Sigmoid colon (tissue), 6 donors: ENCODE measurements at regions not wholly inside any gene's neighbourhood (a gene's known extent, or its start where the extent isn't known, plus 50 kb on each side); places are given as distances from the start of the nearest gene placed in this dataset.

Experiments used
- DNase-seq: peaks from one replicate; pipeline ENCODE4 v3.0.0-alpha.2; 2019
- H3K27ac ChIP-seq, 4 donors: fragments of 200-600 bp; sonication (generic); one replicate each; pipeline ENCODE4 v1.5.1; 2016 to 2019; ENCODE audit warnings: mild to moderate bottlenecking in 1 of 4
- H3K27me3 ChIP-seq, 3 donors: fragments of 200-600 bp; sonication (generic); one replicate each; pipeline ENCODE4 v1.5.1; 2019; ENCODE audit warnings: mild to moderate bottlenecking in 1 of 3
- H3K36me3 ChIP-seq, 4 donors: fragments of 200-600 bp; sonication (generic); one replicate each; pipeline ENCODE4 v1.5.1; 2016 to 2019
- H3K4me1 ChIP-seq, 4 donors: fragments of 200-600 bp; sonication (generic); one replicate each; pipeline ENCODE4 v1.5.1; 2017 to 2019
- H3K4me3 ChIP-seq, 4 donors: fragments of 200-600 bp; sonication (generic); one replicate each; pipeline ENCODE4 v1.5.1; 2017 to 2019; ENCODE audit warnings: mild to moderate bottlenecking in 2 of 4, moderate library complexity in 1 of 4
- H3K9me3 ChIP-seq, 4 donors: fragments of 200-600 bp in 3 of 4; sonication (generic) in 3 of 4; one replicate each; pipeline versions ENCODE4 v1.5.1 to v1.6.1; 2013 to 2019
- EP300 ChIP-seq, 4 donors: sonication (generic); formaldehyde crosslinking; IDR thresholded peaks; one replicate each; pipeline ENCODE4 v1.6.1; 2017; ENCODE audit warnings: antibody characterized with exemption in 4 of 4
- POLR2A ChIP-seq, 2 donors: fragments of 450-650 bp; IDR thresholded peaks; one replicate each; pipeline ENCODE4 v1.6.1; 2016; ENCODE audit warnings: antibody characterized with exemption in 2 of 2, mild to moderate bottlenecking in 2 of 2, moderate library complexity in 2 of 2
- POLR2AphosphoS5 ChIP-seq, 4 donors: sonication (generic); formaldehyde crosslinking; IDR thresholded peaks; one replicate each; pipeline ENCODE4 v1.6.1; 2017; ENCODE audit warnings: antibody characterized with exemption in 4 of 4
- WGBS, 2 donors: extraction: QIAGEN DNeasy Blood & Tissue Kit; methylation state at CpG; one replicate each; pipeline ENCODE4 v1.1.7; 2013; 5-methylcytosine and 5-hydroxymethylcytosine counted together
- intact Hi-C: fragments of 100-400 bp; cut with DNase I; formaldehyde crosslinking; loops from one replicate; pipeline ENCODE4 v1.15.1; 2023
- TF ChIP-seq, protein P1 (sequence below), 4 experiments: fragments of 450-650 bp in 3 of 4; fragments of 200-600 bp in 1 of 4; IDR thresholded peaks; one replicate each; pipeline ENCODE4 v1.5.1; 2016 to 2019; ENCODE audit warnings: antibody characterized with exemption in 4 of 4, mild to moderate bottlenecking in 3 of 4, moderate library complexity in 2 of 4
- donor health status: healthy with polysubstance abuse.
- donor health status: healthy.

DNA sequence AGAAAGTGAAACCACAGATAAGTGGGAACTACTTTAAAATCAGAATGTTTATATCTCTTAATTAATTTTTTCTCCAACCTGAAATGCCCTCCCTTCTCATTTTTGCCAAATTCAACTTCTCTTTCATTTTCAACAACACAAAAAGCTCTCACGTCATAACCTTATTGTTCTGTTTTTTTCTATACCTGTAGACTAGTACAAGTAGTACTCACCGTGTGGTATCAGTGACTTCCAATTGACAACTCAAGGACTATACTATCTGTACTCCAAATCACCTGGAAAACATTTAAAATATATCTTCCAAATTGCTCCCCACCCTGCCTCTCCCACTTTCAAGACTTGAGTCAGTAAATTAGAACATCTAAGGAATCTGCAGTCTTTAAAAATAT is 72.8 kb upstream of the ZNF280D start:
- WGBS, 2 donors: 79 to 90% methylated on average over 2 of the region's 2 CpGs
- peak overlapping the region in 1 of 4 donors; percentile 0 for H3K4me3 ChIP-seq
- no peaks in the 10 kb centered on the region for H3K36me3 ChIP-seq
- no peak for TF ChIP-seq POLR2A (IDR thresholded peaks at IDR 0.05)
- no peak for TF ChIP-seq POLR2AphosphoS5 (IDR thresholded peaks at IDR 0.05)
- TF ChIP-seq, protein P1, sequence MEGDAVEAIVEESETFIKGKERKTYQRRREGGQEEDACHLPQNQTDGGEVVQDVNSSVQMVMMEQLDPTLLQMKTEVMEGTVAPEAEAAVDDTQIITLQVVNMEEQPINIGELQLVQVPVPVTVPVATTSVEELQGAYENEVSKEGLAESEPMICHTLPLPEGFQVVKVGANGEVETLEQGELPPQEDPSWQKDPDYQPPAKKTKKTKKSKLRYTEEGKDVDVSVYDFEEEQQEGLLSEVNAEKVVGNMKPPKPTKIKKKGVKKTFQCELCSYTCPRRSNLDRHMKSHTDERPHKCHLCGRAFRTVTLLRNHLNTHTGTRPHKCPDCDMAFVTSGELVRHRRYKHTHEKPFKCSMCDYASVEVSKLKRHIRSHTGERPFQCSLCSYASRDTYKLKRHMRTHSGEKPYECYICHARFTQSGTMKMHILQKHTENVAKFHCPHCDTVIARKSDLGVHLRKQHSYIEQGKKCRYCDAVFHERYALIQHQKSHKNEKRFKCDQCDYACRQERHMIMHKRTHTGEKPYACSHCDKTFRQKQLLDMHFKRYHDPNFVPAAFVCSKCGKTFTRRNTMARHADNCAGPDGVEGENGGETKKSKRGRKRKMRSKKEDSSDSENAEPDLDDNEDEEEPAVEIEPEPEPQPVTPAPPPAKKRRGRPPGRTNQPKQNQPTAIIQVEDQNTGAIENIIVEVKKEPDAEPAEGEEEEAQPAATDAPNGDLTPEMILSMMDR (IDR thresholded peaks at IDR 0.05): no peak
- no peak for TF ChIP-seq EP300 (IDR thresholded peaks at IDR 0.05)
- H3K4me1 ChIP-seq: no peaks in the 10 kb centered on the region
- H3K9me3 ChIP-seq: peaks cover 0 to 10% (median 3%) of the 10 kb centered on the region in 4 donors
- no peak overlapping the region for H3K27ac ChIP-seq
- intact Hi-C loops: no loop called here
- no peak for DNase-seq
- H3K27me3 ChIP-seq: no peaks in the 10 kb centered on the region

DNA sequence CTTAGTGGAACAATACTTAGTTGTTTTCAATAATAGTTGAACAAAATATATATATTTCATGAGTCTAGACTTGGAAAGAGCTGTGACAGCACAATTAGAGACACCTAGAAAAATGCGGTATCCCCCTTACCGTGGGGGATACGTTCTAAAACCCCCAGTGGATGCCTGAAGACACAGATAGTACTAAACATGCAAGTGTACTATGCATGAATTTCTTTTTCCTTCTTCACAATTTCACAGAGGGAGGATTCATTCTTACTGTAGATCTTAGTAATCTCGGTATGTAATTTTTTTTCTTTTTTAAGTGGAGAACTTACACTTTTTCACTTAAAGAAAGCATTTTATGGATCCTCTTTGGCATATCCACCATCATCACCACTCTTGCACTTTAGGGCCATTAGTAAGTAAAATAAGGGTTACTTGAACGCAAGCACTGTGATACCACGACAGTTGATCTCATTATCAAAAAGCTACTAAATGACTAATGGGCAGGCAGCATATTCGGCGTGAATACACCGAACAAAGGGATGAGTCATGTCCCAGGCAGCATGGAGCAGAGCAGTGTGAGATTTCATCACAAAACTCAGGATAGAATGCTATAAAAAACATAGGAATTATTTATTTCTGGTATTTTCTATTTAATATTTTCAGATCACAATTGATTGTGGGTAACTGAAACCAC is 72.3 kb upstream of the ZNF280D start:
- intact Hi-C loops: no loop called here
- peak overlapping the region in 1 of 4 donors; percentile 0 for H3K4me3 ChIP-seq

DNA sequence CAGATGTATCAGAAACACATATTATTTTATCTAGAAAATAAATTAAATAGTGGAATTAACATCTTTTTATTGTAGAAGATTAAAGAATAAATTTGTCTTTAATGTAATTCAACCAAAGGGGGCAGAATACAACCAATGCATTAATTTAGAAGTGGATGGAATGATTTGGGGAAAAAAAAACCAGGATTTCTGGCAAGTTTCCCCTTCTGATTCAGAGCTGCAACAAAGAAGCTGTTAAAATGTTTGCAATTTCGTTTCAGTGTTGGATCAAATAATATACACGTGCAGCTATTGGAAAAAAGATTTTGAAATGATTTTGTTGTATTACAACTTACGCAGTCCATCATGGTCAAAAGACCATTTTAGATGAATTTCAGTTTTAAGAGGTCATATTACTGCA is 71.6 kb upstream of the ZNF280D start:
- Histone ChIP-seq H3K4me3 (no peak overlapping the region), H3K36me3 (no peaks in the 10 kb centered on the region), H3K4me1 (no peaks in the 10 kb centered on the region), H3K27me3 (no peaks in the 10 kb centered on the region), H3K9me3 (peaks cover 0 to 10% (median 3%) of the 10 kb centered on the region in 4 donors), H3K27ac (no peak overlapping the region)
- DNase-seq: no peak
- no peak for TF ChIP-seq POLR2A (IDR thresholded peaks at IDR 0.05)
- TF ChIP-seq, protein P1 (IDR thresholded peaks at IDR 0.05): no peak
- no peak for TF ChIP-seq POLR2AphosphoS5 (IDR thresholded peaks at IDR 0.05)
- TF ChIP-seq EP300 (IDR thresholded peaks at IDR 0.05): no peak
- WGBS, 2 donors: 79 to 86% methylated on average over 3 of the region's 3 CpGs
- intact Hi-C loops: no loop called here

More for the DNA sequence above, 72.3 kb upstream of the ZNF280D start:
- H3K4me1 ChIP-seq: no peaks in the 10 kb centered on the region
- H3K27ac ChIP-seq: no peak overlapping the region
- TF ChIP-seq POLR2A (IDR thresholded peaks at IDR 0.05) (no peak), POLR2AphosphoS5 (IDR thresholded peaks at IDR 0.05) (no peak), EP300 (IDR thresholded peaks at IDR 0.05) (no peak)
- TF ChIP-seq, protein P1 (IDR thresholded peaks at IDR 0.05): no peak
- no peaks in the 10 kb centered on the region for H3K27me3 ChIP-seq
- H3K36me3 ChIP-seq: no peaks in the 10 kb centered on the region
- 73 to 86% methylated on average over 9 of the region's 9 CpGs for whole genome bisulfite sequencing, 2 donors
- H3K9me3 ChIP-seq: peaks cover 0 to 10% (median 3%) of the 10 kb centered on the region in 4 donors
- no peak for DNase-seq

DNA sequence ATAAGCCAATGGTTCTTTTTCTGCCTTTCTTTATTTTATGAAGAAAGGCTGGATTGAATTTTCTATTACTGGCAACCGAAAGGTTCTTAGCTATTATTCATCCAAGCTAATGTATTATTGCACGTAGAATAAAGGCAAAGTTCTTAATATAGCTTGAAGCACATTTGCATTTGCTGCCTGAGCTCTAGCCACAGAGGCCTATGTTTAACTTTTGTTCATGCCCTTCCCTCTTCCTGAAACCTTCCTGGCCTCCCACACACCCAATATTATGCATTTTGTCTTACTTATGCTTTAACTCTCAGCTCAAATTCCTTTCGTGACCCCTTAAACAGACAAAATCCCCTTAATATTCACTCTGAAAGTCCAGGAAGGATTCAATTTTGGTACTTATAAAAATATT is 71.0 kb upstream of the ZNF280D start:
- Histone ChIP-seq H3K4me3 (no peak overlapping the region), H3K27ac (no peak overlapping the region), H3K27me3 (no peaks in the 10 kb centered on the region), H3K4me1 (no peaks in the 10 kb centered on the region), H3K36me3 (no peaks in the 10 kb centered on the region), H3K9me3 (peaks cover 0 to 10% (median 3%) of the 10 kb centered on the region in 4 donors)
- DNase-seq: no peak
- intact Hi-C loops: no loop called here
- TF ChIP-seq EP300 (IDR thresholded peaks at IDR 0.05): no peak
- 81 to 94% methylated on average over 3 of the region's 3 CpGs for WGBS, 2 donors

DNA sequence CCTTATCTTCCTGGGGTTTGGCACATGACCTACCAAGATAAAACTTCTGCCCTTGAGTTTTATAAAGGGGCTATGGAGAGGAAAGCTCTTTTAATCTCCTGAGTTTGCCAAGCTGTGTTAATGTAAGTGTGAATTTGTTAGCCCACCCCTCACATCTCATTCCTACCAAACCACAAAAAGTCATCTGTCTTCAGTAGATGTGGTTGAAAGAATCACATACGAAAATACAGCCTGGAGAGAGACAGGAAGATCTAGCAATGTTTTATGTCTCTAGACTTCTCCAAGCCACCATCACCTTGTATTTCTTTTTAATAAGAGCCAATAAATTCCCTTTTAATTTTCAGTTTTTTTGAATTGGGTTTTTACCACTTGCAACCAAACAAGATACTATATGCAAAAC is 68.9 kb upstream of the ZNF280D start:
- Histone ChIP-seq H3K9me3 (no peaks in the 10 kb centered on the region), H3K27ac (no peak overlapping the region), H3K36me3 (no peaks in the 10 kb centered on the region), H3K4me1 (no peaks in the 10 kb centered on the region), H3K27me3 (no peaks in the 10 kb centered on the region), H3K4me3 (no peak overlapping the region)
- TF ChIP-seq, protein P1 (IDR thresholded peaks at IDR 0.05): no peak
- no peak for TF ChIP-seq EP300 (IDR thresholded peaks at IDR 0.05)
- no peak for TF ChIP-seq POLR2AphosphoS5 (IDR thresholded peaks at IDR 0.05)
- no peak for TF ChIP-seq POLR2A (IDR thresholded peaks at IDR 0.05)
- no peak for DNase-seq
- WGBS, 2 donors: 71 to 91% methylated on average over 1 of the region's 1 CpG
- intact Hi-C loops: no loop called here
